ENCODE measurements at regions not wholly inside any gene's neighbourhood (a gene's known extent, or its start where the extent isn't known, plus 50 kb on each side); places are given as distances from the start of the nearest gene placed in this dataset.

DNA sequence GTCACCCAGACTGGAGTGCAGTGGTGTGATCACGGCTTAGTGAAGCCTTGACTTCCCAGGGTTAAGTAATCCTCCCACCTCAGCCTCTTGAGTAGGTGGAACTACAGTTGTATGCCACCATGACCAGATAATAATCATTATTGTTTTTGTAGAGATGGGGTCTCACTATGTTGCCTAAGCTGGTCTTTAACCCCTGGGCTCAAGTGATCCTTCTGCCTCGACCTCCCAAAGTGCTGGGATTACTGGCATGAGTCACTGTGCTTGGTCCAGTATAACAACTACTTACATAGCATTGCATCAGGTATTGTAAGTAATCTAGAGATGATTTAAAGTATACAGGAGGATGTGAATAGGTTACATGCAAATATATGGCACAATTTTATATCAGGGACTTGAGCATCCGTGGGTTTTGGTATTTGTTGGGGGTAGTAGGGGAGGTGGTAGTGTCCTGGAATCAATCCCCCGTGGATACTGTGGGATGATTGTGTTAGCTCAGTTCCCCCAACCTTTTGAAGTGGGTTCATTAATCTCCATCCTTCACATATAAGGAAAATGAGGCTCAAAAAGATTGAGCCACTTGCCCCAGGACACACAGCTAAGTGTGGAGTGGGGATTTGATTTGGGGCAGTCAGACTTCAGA, 61.4 kb upstream of the CNIH3 start:
- TF ChIP-seq, protein P1, sequence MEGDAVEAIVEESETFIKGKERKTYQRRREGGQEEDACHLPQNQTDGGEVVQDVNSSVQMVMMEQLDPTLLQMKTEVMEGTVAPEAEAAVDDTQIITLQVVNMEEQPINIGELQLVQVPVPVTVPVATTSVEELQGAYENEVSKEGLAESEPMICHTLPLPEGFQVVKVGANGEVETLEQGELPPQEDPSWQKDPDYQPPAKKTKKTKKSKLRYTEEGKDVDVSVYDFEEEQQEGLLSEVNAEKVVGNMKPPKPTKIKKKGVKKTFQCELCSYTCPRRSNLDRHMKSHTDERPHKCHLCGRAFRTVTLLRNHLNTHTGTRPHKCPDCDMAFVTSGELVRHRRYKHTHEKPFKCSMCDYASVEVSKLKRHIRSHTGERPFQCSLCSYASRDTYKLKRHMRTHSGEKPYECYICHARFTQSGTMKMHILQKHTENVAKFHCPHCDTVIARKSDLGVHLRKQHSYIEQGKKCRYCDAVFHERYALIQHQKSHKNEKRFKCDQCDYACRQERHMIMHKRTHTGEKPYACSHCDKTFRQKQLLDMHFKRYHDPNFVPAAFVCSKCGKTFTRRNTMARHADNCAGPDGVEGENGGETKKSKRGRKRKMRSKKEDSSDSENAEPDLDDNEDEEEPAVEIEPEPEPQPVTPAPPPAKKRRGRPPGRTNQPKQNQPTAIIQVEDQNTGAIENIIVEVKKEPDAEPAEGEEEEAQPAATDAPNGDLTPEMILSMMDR (IDR thresholded peaks at IDR 0.05): no peak
- TF ChIP-seq POLR2A (IDR thresholded peaks at IDR 0.05): no peak
- TF ChIP-seq EP300 (IDR thresholded peaks at IDR 0.05): no peak

Measured in tibial nerve (tissue), 4 donors.